ENCODE measurements at regions not wholly inside any gene's neighbourhood (a gene's known extent, or its start where the extent isn't known, plus 50 kb on each side); places are given as distances from the start of the nearest gene placed in this dataset.

DNA sequence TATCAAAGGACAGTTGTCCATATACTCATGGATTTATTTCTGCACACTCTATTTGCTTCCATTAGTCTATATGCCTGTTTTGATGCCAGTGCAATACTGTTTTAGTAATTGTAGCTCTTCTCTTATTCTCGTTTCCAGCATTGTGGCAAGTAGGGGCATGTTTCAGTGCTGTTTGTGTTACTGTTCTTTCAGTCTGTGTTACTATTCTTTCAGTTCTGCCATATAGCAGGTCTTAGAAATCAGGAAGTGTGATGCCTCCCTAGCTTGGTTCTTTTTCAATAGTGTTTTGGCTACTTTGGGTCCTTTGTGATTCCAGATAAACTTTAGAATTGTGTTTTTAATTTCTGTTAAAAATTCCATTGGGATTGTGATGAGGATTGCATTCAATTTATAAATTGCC, 180.5 kb upstream of the PTPRD start:
- no peak overlapping the region for H3K4me3 ChIP-seq (ENCODE audit: low read depth, low read length)
- TF ChIP-seq, protein P1, sequence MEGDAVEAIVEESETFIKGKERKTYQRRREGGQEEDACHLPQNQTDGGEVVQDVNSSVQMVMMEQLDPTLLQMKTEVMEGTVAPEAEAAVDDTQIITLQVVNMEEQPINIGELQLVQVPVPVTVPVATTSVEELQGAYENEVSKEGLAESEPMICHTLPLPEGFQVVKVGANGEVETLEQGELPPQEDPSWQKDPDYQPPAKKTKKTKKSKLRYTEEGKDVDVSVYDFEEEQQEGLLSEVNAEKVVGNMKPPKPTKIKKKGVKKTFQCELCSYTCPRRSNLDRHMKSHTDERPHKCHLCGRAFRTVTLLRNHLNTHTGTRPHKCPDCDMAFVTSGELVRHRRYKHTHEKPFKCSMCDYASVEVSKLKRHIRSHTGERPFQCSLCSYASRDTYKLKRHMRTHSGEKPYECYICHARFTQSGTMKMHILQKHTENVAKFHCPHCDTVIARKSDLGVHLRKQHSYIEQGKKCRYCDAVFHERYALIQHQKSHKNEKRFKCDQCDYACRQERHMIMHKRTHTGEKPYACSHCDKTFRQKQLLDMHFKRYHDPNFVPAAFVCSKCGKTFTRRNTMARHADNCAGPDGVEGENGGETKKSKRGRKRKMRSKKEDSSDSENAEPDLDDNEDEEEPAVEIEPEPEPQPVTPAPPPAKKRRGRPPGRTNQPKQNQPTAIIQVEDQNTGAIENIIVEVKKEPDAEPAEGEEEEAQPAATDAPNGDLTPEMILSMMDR (conservative IDR thresholded peaks at IDR 0.05; ENCODE audit: low read depth, low read length), result no peak
- DNase-seq (ENCODE audit: low read depth), result no peak

DNA sequence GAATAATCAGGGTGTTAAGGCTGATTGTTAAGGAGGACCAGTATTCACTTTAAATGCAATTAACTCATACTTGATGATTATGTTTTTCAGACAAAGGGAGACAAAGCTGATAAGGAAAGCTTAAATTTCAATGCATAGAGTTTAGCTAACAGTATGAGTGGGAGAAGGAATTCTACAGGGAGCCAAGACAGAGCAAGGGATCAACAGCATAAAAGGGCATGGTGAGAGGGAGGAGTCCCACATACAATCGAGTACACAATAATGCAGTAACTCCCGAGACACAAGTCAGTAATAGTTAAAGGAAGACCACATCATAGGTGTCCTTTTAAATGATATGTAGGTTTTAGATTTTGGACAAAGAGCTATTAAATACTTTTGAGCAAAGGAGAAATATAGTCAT, 191.7 kb upstream of the PTPRD start:
- no peak for DNase-seq (ENCODE audit: low read depth)
- TF ChIP-seq, protein P1 (conservative IDR thresholded peaks at IDR 0.05; ENCODE audit: low read depth, low read length), result no peak
- H3K4me3 ChIP-seq (ENCODE audit: low read depth, low read length), result no peak overlapping the region

DNA sequence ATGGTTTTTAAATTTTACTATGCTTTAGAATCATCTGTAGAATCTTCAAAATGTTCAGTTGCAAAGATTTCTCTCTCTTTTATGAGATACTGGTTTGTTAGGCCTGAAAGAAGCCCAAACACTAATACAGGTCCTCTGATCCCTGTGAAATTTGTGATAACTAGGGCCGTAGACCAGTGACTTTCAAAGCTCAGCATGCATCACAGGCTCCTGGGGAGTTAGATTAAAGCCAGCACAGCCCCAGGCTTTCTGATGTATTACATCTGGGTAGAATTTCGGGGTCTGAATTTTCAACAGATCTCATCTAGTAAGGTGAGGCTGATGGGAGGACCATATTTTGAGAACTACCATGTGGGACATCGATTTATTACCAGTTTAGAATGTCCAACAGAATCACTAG, 194.1 kb upstream of the PTPRD start:
- TF ChIP-seq, protein P1 (conservative IDR thresholded peaks at IDR 0.05; ENCODE audit: low read depth, low read length), result no peak
- DNase-seq (ENCODE audit: low read depth), result no peak
- H3K4me3 ChIP-seq (ENCODE audit: low read depth, low read length), result no peak overlapping the region

DNA sequence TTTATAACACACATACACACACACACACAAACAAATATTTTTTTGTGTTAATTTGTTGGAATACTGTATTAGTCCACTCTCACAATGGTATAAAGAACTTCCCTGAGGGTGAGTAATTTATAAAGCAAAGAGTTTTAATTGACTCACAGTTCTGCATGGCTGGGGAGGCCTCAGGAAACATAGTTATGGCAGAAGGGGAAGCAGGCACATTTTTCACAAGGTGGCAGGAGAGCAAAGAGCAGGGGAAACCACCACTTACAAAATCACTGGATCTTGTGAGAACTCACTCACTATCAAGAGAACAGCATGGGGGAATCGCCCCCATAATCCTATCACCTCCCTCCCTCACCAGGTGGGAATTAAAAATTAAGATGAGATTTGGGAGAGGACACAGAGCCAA, 205.4 kb upstream of the PTPRD start:
- H3K4me3 ChIP-seq (ENCODE audit: low read depth, low read length), result no peak overlapping the region
- DNase-seq (ENCODE audit: low read depth), result no peak
- TF ChIP-seq, protein P1 (conservative IDR thresholded peaks at IDR 0.05; ENCODE audit: low read depth, low read length), result no peak

DNA sequence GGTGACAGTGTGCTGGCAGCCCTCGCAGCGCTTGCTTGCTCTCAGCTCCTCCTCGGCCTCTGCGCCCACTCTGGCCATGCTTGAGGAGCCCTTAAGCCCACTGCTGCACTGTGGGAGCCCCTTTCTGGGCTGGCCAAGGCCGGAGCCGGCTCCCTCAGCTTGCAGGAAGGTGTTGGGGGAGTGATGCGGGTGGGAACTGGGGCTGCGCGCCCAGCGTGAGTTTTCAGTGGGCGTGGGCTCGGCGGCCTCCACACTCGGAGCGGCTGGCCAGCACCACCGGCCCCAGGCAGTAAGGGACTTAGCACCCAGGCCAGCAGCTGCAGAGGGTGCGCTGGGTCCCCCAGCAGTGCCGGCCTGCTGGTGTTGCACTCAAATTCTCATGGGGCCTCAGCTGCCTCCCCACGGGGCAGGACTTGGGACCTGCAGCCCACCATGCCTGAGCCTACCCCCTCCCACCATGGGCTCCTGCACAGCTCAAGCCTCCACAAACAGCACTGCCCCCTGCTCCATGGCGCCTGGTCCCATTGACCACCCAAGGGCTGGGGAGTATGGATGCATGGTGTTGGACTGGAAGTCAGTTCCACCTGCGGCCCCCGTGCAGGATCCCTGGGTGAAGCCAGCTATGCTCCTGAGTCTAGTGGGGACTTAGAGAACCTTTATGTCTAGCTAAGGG, 223.1 kb upstream of the PTPRD start:
- TF ChIP-seq, protein P1 (conservative IDR thresholded peaks at IDR 0.05; ENCODE audit: low read depth, low read length), result no peak
- DNase-seq (ENCODE audit: low read depth), result no peak
- H3K4me3 ChIP-seq (ENCODE audit: low read depth, low read length), result no peak overlapping the region

DNA sequence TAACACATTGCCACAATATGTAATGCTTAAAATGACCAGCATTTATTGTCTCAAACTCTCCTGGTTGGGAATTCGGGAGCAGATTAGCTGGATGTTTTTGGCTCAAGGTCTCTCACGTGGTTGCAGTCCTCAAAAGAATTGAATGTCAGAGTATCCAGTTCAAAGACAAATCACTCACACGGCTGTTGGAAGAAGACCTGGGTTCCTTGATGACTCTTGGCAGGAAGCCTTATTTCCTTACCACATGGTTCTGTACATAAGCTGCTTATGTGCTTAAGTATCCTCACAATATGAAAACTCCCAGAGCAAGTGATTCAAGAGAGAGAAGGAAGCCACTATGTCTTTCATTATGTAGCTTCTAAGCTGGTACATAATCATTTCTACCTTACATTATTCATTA, 230.3 kb upstream of the PTPRD start:
- TF ChIP-seq, protein P1 (conservative IDR thresholded peaks at IDR 0.05; ENCODE audit: low read depth, low read length), result no peak
- DNase-seq (ENCODE audit: low read depth), result no peak
- no peak overlapping the region for H3K4me3 ChIP-seq (ENCODE audit: low read depth, low read length)

DNA sequence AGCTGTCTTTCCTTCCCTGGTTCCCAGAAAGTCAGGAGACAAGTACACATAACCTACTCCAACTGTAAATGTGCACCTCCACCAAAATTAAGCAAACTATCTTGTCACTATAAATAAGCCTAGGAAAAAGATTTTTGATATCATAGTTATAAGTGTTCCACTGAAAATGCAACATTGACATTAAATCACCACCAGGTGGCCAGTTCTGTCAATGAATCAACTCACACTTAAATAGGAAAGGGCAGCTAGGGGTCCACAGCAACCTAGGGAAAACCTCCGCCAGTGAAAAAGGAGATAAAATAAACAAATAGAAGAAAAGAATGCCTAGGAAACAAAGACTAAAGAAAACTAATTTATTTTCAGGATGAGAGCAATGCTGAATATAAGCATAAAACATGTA, 243.0 kb upstream of the PTPRD start:
- DNase-seq (ENCODE audit: low read depth), result no peak
- TF ChIP-seq, protein P1 (conservative IDR thresholded peaks at IDR 0.05; ENCODE audit: low read depth, low read length), result peak; percentile 37
- no peak overlapping the region for H3K4me3 ChIP-seq (ENCODE audit: low read depth, low read length)
